HEK293 (cell line): ENCODE measurements at regions not wholly inside any gene's neighbourhood (a gene's known extent, or its start where the extent isn't known, plus 50 kb on each side); places are given as distances from the start of the nearest gene placed in this dataset.

Experiments
- CTCF ChIA-PET: fragments of 350-600 bp; formaldehyde crosslinking; extraction: SDS; loops from one replicate; lab custom pipeline; 2021; ENCODE audit warnings: antibody characterized with exemption; lab: Yijun Ruan, JAX
- POLR2A ChIA-PET: fragments of 300-600 bp; formaldehyde crosslinking; extraction: SDS; loops from one replicate; lab custom pipeline; 2020; ENCODE audit warnings: antibody characterized with exemption, inconsistent platforms; lab: Yijun Ruan, JAX
- H3K27ac ChIP-seq: fragments of 200-500 bp; sonication (Bioruptor generic); 2 replicates; pipeline ENCODE4 v1.5.1; 2014; ENCODE audit warnings: low read depth, low read length, control low read depth, inconsistent platforms; ENCODE audit errors: extremely low read depth
- H3K36me3 ChIP-seq, 2 experiments: fragments of 200-500 bp in 1 of 2; sonication (Bioruptor generic) in 1 of 2; 1 replicate in 1 of 2; 2 replicates in 1 of 2; pipeline ENCODE4 v1.5.1; 2014 to 2017; ENCODE audit warnings: inconsistent platforms in 2 of 2, low read length in 2 of 2; ENCODE audit not compliant: control insufficient read depth in 2 of 2, insufficient read depth in 1 of 2
- H3K4me1 ChIP-seq: fragments of 200-500 bp; sonication (Bioruptor generic); 2 replicates; pipeline ENCODE4 v1.5.1; 2014; ENCODE audit warnings: mild to moderate bottlenecking, low read length, inconsistent platforms; ENCODE audit not compliant: control insufficient read depth, insufficient read depth
- H3K4me3 ChIP-seq: 2 replicates; pipeline ENCODE4 v1.5.1; 2011; ENCODE audit warnings: low read depth, mild to moderate bottlenecking, control low read depth, low read length, moderate library complexity
- H3K9me3 ChIP-seq: fragments of 200-500 bp; sonication (Bioruptor generic); 2 replicates; pipeline ENCODE4 v1.5.1; 2014; ENCODE audit warnings: low read depth, low read length, inconsistent platforms; ENCODE audit not compliant: control insufficient read depth, insufficient read depth
- GLI4 ChIP-seq: fragments of 450-650 bp; formaldehyde crosslinking; IDR thresholded peaks from 2 replicates; pipeline ENCODE4 v1.5.1; 2016; ENCODE audit warnings: missing biosample characterization, missing genetic modification characterization
- PRDM1 ChIP-seq: fragments of 450-650 bp; formaldehyde crosslinking; IDR thresholded peaks from 2 replicates; pipeline ENCODE4; 2016; ENCODE audit warnings: missing biosample characterization, missing genetic modification characterization
- ZBTB1 ChIP-seq: fragments of 450-650 bp; formaldehyde crosslinking; IDR thresholded peaks from 2 replicates; pipeline ENCODE4 v1.5.1; 2016; ENCODE audit warnings: missing biosample characterization, missing genetic modification characterization
- ZNF157 ChIP-seq: fragments of 450-650 bp; formaldehyde crosslinking; IDR thresholded peaks from 2 replicates; pipeline ENCODE4 v1.5.1; 2016; ENCODE audit warnings: missing biosample characterization, missing genetic modification characterization
- ZNF175 ChIP-seq: fragments of 450-650 bp; formaldehyde crosslinking; IDR thresholded peaks from 2 replicates; pipeline ENCODE4 v1.5.1; 2016; ENCODE audit warnings: missing biosample characterization, missing genetic modification characterization
- ZNF248 ChIP-seq: fragments of 450-650 bp; formaldehyde crosslinking; IDR thresholded peaks from 2 replicates; pipeline ENCODE4 v1.5.1; 2017; ENCODE audit warnings: missing biosample characterization, missing genetic modification characterization
- ZNF266 ChIP-seq: fragments of 450-650 bp; formaldehyde crosslinking; IDR thresholded peaks from 2 replicates; pipeline ENCODE4 v1.5.1; 2016; ENCODE audit warnings: missing biosample characterization, missing genetic modification characterization, low read depth
- ZNF48 ChIP-seq: fragments of 450-650 bp; formaldehyde crosslinking; IDR thresholded peaks from 2 replicates; pipeline ENCODE4 v1.5.1; 2016; ENCODE audit warnings: missing biosample characterization, missing genetic modification characterization
- ZNF623 ChIP-seq: fragments of 450-650 bp; formaldehyde crosslinking; IDR thresholded peaks from 2 replicates; pipeline ENCODE4 v1.5.1; 2016; ENCODE audit warnings: missing biosample characterization, missing genetic modification characterization
- ZNF626 ChIP-seq: fragments of 450-650 bp; sonication (Bioruptor Pico); formaldehyde crosslinking; IDR thresholded peaks from 2 replicates; pipeline ENCODE4 v1.5.1; 2018; ENCODE audit warnings: missing biosample characterization, missing genetic modification characterization, inconsistent platforms
- ZNF629 ChIP-seq: fragments of 450-650 bp; formaldehyde crosslinking; IDR thresholded peaks from 2 replicates; pipeline ENCODE4 v1.5.1; 2017; ENCODE audit warnings: missing biosample characterization, missing genetic modification characterization
- ZNF677 ChIP-seq: fragments of 450-650 bp; IDR thresholded peaks from 2 replicates; pipeline ENCODE4 v1.5.0; 2018; ENCODE audit warnings: missing biosample characterization, mild to moderate bottlenecking, missing genetic modification characterization, moderate library complexity
- ZNF76 ChIP-seq: fragments of 450-650 bp; formaldehyde crosslinking; IDR thresholded peaks from 2 replicates; pipeline ENCODE4; 2016; ENCODE audit warnings: low read depth, missing biosample characterization, missing genetic modification characterization, borderline replicate concordance
- TF ChIP-seq, protein P1 (sequence below): fragments of 450-650 bp; formaldehyde crosslinking; IDR thresholded peaks from 2 replicates; pipeline ENCODE4 v1.5.1; 2016; ENCODE audit warnings: missing biosample characterization, missing genetic modification characterization
- TF ChIP-seq, protein P2 (sequence below): fragments of 450-650 bp; formaldehyde crosslinking; IDR thresholded peaks from 2 replicates; pipeline ENCODE4 v1.5.1; 2016; ENCODE audit warnings: missing biosample characterization, missing genetic modification characterization, low read depth
- TF ChIP-seq, protein P3 (sequence below): fragments of 450-650 bp; formaldehyde crosslinking; IDR thresholded peaks from 2 replicates; pipeline ENCODE4 v1.5.1; 2016; ENCODE audit warnings: missing biosample characterization, missing genetic modification characterization, low read depth
- TF ChIP-seq, protein P4 (sequence below): fragments of 450-650 bp; formaldehyde crosslinking; IDR thresholded peaks from 2 replicates; pipeline ENCODE4 v1.5.1; 2016; ENCODE audit warnings: missing biosample characterization, missing genetic modification characterization
- TF ChIP-seq, protein P5 (sequence below): sonication (generic); formaldehyde crosslinking; IDR thresholded peaks from 2 replicates; pipeline ENCODE4 v1.8.1; 2022; ENCODE audit warnings: mild to moderate bottlenecking, moderate library complexity, missing genetic modification reagents
- TF ChIP-seq, protein P6 (sequence below): fragments of 450-650 bp; formaldehyde crosslinking; IDR thresholded peaks from 2 replicates; pipeline ENCODE4 v1.5.1; 2016; ENCODE audit warnings: missing biosample characterization, missing genetic modification characterization

DNA sequence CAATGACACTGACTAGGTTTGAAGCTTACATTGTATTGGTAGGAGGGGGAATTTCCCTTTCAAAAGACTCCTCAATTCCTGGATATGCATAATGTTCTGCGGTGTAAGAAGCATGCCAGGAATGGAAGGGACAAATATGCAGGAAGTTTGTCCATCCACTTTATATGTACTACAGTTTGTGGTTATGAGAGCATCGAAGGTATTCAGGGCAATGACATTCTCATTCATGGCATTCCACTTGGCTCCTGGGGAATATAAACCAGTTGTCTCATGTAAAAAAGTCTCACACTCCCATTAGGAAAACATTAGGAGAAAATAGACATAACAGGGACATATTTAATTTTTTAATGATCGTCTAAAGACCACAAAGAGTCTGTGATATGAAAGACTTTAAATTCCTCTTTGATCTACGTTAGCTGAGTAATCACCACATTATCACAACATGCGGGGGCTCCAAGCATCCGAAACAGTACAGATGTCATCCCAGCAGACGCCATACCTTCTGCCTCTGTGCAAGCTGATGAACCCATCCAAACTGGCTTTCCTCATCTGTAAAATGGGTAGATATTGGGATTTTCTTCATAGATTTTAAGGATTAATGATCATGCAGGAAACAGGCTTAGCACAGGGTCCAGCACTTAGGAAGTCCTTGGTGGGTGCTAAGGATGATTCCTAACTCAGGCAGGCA lies 675.3 kb downstream of the INHBA start (continued):
- no peak for TF ChIP-seq ZNF175
- no peak for TF ChIP-seq ZBTB1 (tag by site-specific recombination)
- no peak for TF ChIP-seq ZNF677 (tag by site-specific recombination)
- TF ChIP-seq, protein P1, sequence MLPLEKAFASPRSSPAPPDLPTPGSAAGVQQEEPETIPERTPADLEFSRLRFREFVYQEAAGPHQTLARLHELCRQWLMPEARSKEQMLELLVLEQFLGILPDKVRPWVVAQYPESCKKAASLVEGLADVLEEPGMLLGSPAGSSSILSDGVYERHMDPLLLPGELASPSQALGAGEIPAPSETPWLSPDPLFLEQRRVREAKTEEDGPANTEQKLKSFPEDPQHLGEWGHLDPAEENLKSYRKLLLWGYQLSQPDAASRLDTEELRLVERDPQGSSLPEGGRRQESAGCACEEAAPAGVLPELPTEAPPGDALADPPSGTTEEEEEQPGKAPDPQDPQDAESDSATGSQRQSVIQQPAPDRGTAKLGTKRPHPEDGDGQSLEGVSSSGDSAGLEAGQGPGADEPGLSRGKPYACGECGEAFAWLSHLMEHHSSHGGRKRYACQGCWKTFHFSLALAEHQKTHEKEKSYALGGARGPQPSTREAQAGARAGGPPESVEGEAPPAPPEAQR (tag by site-specific recombination): no peak
- no peak for TF ChIP-seq ZNF266 (tag by site-specific recombination)

DNA sequence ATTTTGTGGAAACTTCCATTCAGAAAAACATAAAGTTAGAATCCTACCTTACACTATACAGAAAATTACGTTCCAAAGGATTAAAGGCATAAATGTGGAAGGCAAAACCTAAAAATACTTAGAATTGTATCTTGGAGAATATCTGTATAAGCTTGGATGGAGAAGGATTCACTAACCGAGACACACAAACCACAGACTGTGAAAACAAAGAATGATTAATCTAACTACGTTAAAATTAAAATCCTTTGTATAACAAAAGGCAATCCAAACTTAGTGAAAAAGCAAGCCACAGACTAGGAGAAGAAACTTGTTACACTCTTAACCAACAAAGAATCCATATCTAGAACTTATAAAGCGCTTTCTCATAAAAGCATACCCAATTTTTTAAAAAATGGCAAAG lies 678.8 kb downstream of the INHBA start:
- POLR2A ChIA-PET: no interaction called here

More for the DNA sequence above, 678.8 kb downstream of the INHBA start:
- Histone ChIP-seq H3K36me3 (no peaks in the 10 kb centered on the region), H3K9me3 (no peaks in the 10 kb centered on the region), H3K27ac (no peak overlapping the region), H3K4me3 (no peak overlapping the region), H3K4me1 (no peaks in the 10 kb centered on the region)
- CTCF ChIA-PET: no interaction called here
- TF ChIP-seq, protein P2, sequence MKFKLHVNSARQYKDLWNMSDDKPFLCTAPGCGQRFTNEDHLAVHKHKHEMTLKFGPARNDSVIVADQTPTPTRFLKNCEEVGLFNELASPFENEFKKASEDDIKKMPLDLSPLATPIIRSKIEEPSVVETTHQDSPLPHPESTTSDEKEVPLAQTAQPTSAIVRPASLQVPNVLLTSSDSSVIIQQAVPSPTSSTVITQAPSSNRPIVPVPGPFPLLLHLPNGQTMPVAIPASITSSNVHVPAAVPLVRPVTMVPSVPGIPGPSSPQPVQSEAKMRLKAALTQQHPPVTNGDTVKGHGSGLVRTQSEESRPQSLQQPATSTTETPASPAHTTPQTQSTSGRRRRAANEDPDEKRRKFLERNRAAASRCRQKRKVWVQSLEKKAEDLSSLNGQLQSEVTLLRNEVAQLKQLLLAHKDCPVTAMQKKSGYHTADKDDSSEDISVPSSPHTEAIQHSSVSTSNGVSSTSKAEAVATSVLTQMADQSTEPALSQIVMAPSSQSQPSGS: no peak
- TF ChIP-seq ZNF248 (tag by site-specific recombination): no peak
- TF ChIP-seq, protein P3, sequence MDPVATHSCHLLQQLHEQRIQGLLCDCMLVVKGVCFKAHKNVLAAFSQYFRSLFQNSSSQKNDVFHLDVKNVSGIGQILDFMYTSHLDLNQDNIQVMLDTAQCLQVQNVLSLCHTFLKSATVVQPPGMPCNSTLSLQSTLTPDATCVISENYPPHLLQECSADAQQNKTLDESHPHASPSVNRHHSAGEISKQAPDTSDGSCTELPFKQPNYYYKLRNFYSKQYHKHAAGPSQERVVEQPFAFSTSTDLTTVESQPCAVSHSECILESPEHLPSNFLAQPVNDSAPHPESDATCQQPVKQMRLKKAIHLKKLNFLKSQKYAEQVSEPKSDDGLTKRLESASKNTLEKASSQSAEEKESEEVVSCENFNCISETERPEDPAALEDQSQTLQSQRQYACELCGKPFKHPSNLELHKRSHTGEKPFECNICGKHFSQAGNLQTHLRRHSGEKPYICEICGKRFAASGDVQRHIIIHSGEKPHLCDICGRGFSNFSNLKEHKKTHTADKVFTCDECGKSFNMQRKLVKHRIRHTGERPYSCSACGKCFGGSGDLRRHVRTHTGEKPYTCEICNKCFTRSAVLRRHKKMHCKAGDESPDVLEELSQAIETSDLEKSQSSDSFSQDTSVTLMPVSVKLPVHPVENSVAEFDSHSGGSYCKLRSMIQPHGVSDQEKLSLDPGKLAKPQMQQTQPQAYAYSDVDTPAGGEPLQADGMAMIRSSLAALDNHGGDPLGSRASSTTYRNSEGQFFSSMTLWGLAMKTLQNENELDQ (tag by site-specific recombination): no peak
- no peak for TF ChIP-seq ZNF629 (tag by site-specific recombination)
- TF ChIP-seq ZNF623: no peak
- TF ChIP-seq, protein P4, sequence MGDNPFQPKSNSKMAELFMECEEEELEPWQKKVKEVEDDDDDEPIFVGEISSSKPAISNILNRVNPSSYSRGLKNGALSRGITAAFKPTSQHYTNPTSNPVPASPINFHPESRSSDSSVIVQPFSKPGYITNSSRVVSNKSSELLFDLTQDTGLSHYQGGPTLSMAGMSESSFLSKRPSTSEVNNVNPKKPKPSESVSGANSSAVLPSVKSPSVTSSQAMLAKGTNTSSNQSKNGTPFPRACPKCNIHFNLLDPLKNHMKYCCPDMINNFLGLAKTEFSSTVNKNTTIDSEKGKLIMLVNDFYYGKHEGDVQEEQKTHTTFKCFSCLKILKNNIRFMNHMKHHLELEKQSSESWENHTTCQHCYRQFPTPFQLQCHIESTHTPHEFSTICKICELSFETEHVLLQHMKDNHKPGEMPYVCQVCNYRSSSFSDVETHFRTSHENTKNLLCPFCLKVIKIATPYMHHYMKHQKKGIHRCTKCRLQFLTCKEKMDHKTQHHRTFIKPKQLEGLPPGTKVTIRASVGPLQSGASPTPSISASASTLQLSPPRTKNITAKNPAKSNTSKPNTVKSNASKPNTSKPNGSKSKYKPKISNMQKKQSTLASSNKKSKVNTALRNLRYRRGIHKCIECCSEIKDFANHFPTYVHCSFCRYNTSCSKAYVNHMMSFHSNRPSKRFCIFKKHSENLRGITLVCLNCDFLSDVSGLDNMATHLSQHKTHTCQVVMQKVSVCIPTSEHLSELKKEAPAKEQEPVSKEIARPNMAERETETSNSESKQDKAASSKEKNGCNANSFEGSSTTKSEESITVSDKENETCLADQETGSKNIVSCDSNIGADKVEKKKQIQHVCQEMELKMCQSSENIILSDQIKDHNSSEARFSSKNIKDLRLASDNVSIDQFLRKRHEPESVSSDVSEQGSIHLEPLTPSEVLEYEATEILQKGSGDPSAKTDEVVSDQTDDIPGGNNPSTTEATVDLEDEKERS (tag by site-specific recombination): no peak
- TF ChIP-seq ZNF157: no peak
- TF ChIP-seq, protein P5, sequence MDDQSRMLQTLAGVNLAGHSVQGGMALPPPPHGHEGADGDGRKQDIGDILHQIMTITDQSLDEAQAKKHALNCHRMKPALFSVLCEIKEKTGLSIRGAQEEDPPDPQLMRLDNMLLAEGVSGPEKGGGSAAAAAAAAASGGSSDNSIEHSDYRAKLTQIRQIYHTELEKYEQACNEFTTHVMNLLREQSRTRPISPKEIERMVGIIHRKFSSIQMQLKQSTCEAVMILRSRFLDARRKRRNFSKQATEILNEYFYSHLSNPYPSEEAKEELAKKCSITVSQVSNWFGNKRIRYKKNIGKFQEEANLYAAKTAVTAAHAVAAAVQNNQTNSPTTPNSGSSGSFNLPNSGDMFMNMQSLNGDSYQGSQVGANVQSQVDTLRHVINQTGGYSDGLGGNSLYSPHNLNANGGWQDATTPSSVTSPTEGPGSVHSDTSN (CRISPR knock-in tag): no peak
- no peak for TF ChIP-seq GLI4 (tag by site-specific recombination)
- TF ChIP-seq ZNF48 (tag by site-specific recombination): no peak
- no peak for TF ChIP-seq ZNF626 (tag by site-specific recombination)
- TF ChIP-seq, protein P6, sequence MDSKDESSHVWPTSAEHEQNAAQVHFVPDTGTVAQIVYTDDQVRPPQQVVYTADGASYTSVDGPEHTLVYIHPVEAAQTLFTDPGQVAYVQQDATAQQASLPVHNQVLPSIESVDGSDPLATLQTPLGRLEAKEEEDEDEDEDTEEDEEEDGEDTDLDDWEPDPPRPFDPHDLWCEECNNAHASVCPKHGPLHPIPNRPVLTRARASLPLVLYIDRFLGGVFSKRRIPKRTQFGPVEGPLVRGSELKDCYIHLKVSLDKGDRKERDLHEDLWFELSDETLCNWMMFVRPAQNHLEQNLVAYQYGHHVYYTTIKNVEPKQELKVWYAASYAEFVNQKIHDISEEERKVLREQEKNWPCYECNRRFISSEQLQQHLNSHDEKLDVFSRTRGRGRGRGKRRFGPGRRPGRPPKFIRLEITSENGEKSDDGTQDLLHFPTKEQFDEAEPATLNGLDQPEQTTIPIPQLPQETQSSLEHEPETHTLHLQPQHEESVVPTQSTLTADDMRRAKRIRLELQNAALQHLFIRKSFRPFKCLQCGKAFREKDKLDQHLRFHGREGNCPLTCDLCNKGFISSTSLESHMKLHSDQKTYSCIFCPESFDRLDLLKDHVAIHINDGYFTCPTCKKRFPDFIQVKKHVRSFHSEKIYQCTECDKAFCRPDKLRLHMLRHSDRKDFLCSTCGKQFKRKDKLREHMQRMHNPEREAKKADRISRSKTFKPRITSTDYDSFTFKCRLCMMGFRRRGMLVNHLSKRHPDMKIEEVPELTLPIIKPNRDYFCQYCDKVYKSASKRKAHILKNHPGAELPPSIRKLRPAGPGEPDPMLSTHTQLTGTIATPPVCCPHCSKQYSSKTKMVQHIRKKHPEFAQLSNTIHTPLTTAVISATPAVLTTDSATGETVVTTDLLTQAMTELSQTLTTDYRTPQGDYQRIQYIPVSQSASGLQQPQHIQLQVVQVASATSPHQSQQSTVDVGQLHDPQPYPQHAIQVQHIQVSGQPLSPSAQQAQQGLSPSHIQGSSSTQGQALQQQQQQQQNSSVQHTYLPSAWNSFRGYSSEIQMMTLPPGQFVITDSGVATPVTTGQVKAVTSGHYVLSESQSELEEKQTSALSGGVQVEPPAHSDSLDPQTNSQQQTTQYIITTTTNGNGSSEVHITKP (tag by site-specific recombination): no peak
- TF ChIP-seq ZNF677 (tag by site-specific recombination): no peak
- TF ChIP-seq ZNF76 (tag by site-specific recombination): no peak
- TF ChIP-seq PRDM1 (tag by site-specific recombination): no peak
